ENCODE measurements at regions not wholly inside any gene's neighbourhood (a gene's known extent, or its start where the extent isn't known, plus 50 kb on each side); places are given as distances from the start of the nearest gene placed in this dataset.

- no peaks in the 10 kb centered on the region for H3K9me3 Mint-ChIP-seq
- no peaks in the 10 kb centered on the region for H3K27me3 Mint-ChIP-seq
- H3K4me3 Mint-ChIP-seq, result no peak overlapping the region
- TF ChIP-seq CTCF (conservative IDR thresholded peaks at IDR 0.05), result no peak
- H3K27ac Mint-ChIP-seq, result no peak overlapping the region
- DNase-seq (ENCODE audit: extremely low spot score, unreplicated experiment), result no peak
- H3K36me3 Mint-ChIP-seq, result no peaks in the 10 kb centered on the region
- no peaks in the 10 kb centered on the region for H3K4me1 Mint-ChIP-seq (ENCODE audit: unreplicated experiment)
Observed at GRCh38 chr3:144033863-144034262, 62.2 kb downstream of the DIPK2A start.

GRCh38 chr3:144034715-144035290 is 63.2 kb downstream of the DIPK2A start:
- no peaks in the 10 kb centered on the region for H3K27me3 Mint-ChIP-seq
- no peaks in the 10 kb centered on the region for H3K36me3 Mint-ChIP-seq
- DNase-seq (ENCODE audit: extremely low spot score, unreplicated experiment), result no peak
- H3K4me3 Mint-ChIP-seq, result no peak overlapping the region
- H3K4me1 Mint-ChIP-seq (ENCODE audit: unreplicated experiment), result no peaks in the 10 kb centered on the region
- no peak for TF ChIP-seq CTCF (conservative IDR thresholded peaks at IDR 0.05)
- H3K27ac Mint-ChIP-seq, result no peak overlapping the region
- H3K9me3 Mint-ChIP-seq, result no peaks in the 10 kb centered on the region

GRCh38 chr3:144036498-144036897 is 64.9 kb downstream of the DIPK2A start:
- no peaks in the 10 kb centered on the region for H3K27me3 Mint-ChIP-seq
- TF ChIP-seq CTCF (conservative IDR thresholded peaks at IDR 0.05), result no peak
- no peaks in the 10 kb centered on the region for H3K36me3 Mint-ChIP-seq
- no peaks in the 10 kb centered on the region for H3K4me1 Mint-ChIP-seq (ENCODE audit: unreplicated experiment)
- no peak for DNase-seq (ENCODE audit: extremely low spot score, unreplicated experiment)
- H3K9me3 Mint-ChIP-seq, result no peaks in the 10 kb centered on the region
- H3K4me3 Mint-ChIP-seq, result no peak overlapping the region
- H3K27ac Mint-ChIP-seq, result no peak overlapping the region

- no peaks in the 10 kb centered on the region for H3K4me1 Mint-ChIP-seq (ENCODE audit: unreplicated experiment)
- no peak for TF ChIP-seq CTCF (conservative IDR thresholded peaks at IDR 0.05)
- H3K27me3 Mint-ChIP-seq, result no peaks in the 10 kb centered on the region
- no peaks in the 10 kb centered on the region for H3K36me3 Mint-ChIP-seq
- H3K9me3 Mint-ChIP-seq, result no peaks in the 10 kb centered on the region
- no peak overlapping the region for H3K4me3 Mint-ChIP-seq
- H3K27ac Mint-ChIP-seq, result no peak overlapping the region
- DNase-seq (ENCODE audit: extremely low spot score, unreplicated experiment), result no peak
Observed at GRCh38 chr3:144039661-144040060, 68.0 kb downstream of the DIPK2A start.

- no peaks in the 10 kb centered on the region for H3K36me3 Mint-ChIP-seq
- TF ChIP-seq CTCF (conservative IDR thresholded peaks at IDR 0.05), result no peak
- H3K4me3 Mint-ChIP-seq, result no peak overlapping the region
- H3K27me3 Mint-ChIP-seq, result no peaks in the 10 kb centered on the region
- no peak overlapping the region for H3K27ac Mint-ChIP-seq
- no peak for DNase-seq (ENCODE audit: extremely low spot score, unreplicated experiment)
- H3K4me1 Mint-ChIP-seq (ENCODE audit: unreplicated experiment), result no peaks in the 10 kb centered on the region
- no peaks in the 10 kb centered on the region for H3K9me3 Mint-ChIP-seq
Observed at GRCh38 chr3:144041960-144042556, 70.4 kb downstream of the DIPK2A start.
